ENCODE measurements at regions not wholly inside any gene's neighbourhood (a gene's known extent, or its start where the extent isn't known, plus 50 kb on each side); places are given as distances from the start of the nearest gene placed in this dataset.

DNA sequence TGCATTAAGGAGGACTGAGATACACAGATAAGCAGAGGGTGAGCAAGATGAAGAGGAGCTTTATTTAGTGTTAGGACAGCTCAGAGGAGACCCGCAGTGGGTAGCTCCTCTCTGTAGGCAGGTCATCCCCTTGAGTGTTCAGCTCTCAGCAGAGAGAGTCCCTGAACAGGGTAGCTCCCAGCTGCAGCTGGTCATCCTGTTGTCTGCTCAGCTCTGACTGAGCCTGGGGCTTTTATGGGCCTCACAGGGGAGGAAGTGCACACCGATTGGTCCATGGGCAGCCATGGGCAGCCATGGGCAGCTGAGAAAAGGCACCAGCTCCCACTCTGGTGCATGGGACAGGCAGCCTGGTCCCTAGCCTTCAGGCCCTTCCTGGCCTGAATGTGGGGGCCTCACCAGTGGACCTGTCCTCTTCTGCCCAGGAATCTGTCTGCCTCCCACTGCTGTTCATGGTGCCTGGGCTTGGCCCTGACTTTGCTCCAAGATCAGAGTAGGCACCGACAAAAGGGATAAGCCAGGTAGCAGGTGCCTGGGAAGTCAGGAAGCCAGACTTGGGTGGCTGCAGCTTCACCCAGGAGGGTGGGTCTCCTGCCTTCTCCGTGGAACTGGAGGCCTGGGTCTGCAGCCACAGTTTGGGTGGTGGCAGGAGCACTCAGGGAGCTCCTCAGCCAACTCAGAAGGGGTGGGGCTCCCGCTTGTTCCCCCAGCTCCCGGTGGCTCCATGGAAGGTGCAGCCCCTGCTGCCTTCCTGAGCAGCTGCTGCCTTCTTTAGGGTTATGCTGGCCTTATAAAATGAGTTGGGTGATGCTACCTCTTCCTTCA lies 54.7 kb downstream of the MYEOV start:
- intact Hi-C loops (cut with DNase I; ENCODE audit: low total_unique reads), result no loop called here
- peak; percentile 4 to 48 for DNase-seq (ENCODE audit: low spot score in 2 of 2)
- no peak overlapping the region for H3K4me3 ChIP-seq (ENCODE audit: low read depth, poor library complexity, severe bottlenecking)
- WGBS, 2 donors, result 78 to 94% methylated on average over 4 to 6 of the region's 6 CpGs
- TF ChIP-seq, protein P1, sequence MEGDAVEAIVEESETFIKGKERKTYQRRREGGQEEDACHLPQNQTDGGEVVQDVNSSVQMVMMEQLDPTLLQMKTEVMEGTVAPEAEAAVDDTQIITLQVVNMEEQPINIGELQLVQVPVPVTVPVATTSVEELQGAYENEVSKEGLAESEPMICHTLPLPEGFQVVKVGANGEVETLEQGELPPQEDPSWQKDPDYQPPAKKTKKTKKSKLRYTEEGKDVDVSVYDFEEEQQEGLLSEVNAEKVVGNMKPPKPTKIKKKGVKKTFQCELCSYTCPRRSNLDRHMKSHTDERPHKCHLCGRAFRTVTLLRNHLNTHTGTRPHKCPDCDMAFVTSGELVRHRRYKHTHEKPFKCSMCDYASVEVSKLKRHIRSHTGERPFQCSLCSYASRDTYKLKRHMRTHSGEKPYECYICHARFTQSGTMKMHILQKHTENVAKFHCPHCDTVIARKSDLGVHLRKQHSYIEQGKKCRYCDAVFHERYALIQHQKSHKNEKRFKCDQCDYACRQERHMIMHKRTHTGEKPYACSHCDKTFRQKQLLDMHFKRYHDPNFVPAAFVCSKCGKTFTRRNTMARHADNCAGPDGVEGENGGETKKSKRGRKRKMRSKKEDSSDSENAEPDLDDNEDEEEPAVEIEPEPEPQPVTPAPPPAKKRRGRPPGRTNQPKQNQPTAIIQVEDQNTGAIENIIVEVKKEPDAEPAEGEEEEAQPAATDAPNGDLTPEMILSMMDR (IDR thresholded peaks at IDR 0.05), result no peak
- TF ChIP-seq POLR2A (IDR thresholded peaks at IDR 0.05), result no peak

DNA sequence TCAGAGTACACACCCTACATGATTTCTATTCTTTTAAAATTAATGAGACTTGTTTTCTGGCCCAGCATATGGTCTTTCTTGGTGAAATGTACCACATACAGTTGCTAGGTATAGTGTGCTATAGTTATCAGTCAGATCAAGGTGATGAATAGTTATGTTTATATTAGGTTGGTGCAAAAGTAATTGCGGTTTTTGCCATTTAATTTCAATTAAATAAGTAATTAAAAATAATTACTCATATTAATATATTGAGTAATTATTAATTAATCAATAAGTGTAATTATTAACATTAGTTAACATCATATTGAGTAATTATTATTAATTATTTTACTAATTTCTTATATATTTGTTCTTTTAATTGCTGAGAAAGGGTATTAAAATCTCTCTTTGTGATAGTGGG lies 56.1 kb downstream of the MYEOV start:
- no peak for TF ChIP-seq POLR2A (IDR thresholded peaks at IDR 0.05)
- TF ChIP-seq, protein P1 (IDR thresholded peaks at IDR 0.05), result no peak
- no peak overlapping the region for H3K4me3 ChIP-seq (ENCODE audit: low read depth, poor library complexity, severe bottlenecking)
- intact Hi-C loops (cut with DNase I; ENCODE audit: low total_unique reads), result no loop called here
- 94 to 96% methylated on average over 1 of the region's 1 CpG for WGBS, 2 donors
- DNase-seq (ENCODE audit: low spot score in 2 of 2), result no peak

DNA sequence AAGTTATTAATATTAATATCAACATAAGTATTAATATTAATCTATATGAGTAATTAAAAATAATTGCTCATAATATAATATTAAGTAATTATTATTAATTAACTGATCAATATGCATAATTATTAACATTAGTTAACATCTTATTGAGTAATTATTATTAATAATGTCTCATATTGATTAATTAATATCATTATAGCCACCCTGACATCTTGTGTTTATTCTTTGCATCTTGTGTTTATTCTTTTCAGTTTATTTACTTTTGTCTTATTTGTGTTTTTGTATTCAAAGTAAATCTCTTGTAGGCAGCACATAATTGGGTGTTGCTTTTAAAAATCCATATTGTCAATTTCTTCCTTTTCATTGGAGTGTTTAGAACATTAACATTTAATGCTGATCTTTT lies 56.6 kb downstream of the MYEOV start:
- intact Hi-C loops (cut with DNase I; ENCODE audit: low total_unique reads), result no loop called here
- no peak for TF ChIP-seq POLR2A (IDR thresholded peaks at IDR 0.05)
- TF ChIP-seq, protein P1 (IDR thresholded peaks at IDR 0.05), result no peak
- no peak overlapping the region for H3K4me3 ChIP-seq (ENCODE audit: low read depth, poor library complexity, severe bottlenecking)
- DNase-seq (ENCODE audit: low spot score in 2 of 2), result no peak

DNA sequence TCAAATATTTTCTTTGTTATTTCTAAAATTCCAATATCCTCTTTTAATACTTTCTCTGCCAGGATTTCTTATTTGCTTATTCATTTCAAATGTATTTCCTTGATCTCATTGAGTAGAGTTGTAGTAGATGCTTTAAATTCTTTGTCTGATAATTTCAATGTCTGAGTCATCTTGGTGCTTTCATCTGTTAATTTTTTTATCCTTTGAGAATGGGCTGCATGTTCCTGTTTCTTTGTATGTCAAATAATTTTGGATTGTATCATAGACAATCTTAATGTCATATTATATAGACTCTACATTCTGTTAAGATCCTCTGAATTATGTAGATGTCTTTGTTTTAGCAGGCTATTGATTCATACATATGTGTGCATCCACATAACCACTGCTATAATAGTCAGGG lies 57.5 kb downstream of the MYEOV start:
- intact Hi-C loops (cut with DNase I; ENCODE audit: low total_unique reads), result no loop called here
- TF ChIP-seq, protein P1 (IDR thresholded peaks at IDR 0.05), result no peak
- no peak for TF ChIP-seq POLR2A (IDR thresholded peaks at IDR 0.05)

DNA sequence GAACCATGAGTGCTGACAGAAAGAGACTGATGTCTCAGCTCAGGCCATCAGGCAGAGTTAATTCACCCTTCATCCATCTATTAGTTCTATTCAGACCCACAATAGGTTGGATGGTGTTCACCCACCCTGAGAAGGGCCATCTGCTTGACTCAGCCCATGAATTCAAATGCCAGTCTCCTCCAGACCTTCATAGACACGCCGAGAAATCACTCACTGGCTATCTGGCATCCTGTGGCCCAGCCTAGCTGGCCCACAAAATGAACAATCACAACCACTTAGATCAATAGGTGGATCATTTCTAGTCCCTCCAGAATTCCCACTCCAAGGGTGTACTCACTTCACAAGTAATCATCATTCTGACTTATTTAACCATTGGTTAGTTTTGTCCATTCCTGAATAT lies 58.2 kb downstream of the MYEOV start:
- H3K4me3 ChIP-seq (ENCODE audit: low read depth, poor library complexity, severe bottlenecking), result no peak overlapping the region
- intact Hi-C loops (cut with DNase I; ENCODE audit: low total_unique reads), result no loop called here
- no peak for DNase-seq (ENCODE audit: low spot score in 2 of 2)
- TF ChIP-seq, protein P1 (IDR thresholded peaks at IDR 0.05), result no peak
- no peak for TF ChIP-seq POLR2A (IDR thresholded peaks at IDR 0.05)
- 96 to 100% methylated on average over 2 of the region's 2 CpGs for WGBS, 2 donors

More for the DNA sequence above, 57.5 kb downstream of the MYEOV start:
- DNase-seq (ENCODE audit: low spot score in 2 of 2), result no peak
- no peak overlapping the region for H3K4me3 ChIP-seq (ENCODE audit: low read depth, poor library complexity, severe bottlenecking)

Data from lower leg skin (tissue), 4 donors.